GM12892 (cell line): ENCODE measurements at regions not wholly inside any gene's neighbourhood (a gene's known extent, or its start where the extent isn't known, plus 50 kb on each side); places are given as distances from the start of the nearest gene placed in this dataset.

Experiments
- POLR2A ChIP-seq: IDR thresholded peaks from 2 replicates; pipeline ENCODE4 v1.6.1; 2011; ENCODE audit warnings: low read depth, low read length, control low read depth
- POLR2AphosphoS5 ChIP-seq: IDR thresholded peaks from 2 replicates; pipeline ENCODE4 v1.6.1; 2011; ENCODE audit warnings: low read depth, low read length, control low read depth
- TAF1 ChIP-seq: IDR thresholded peaks from 2 replicates; pipeline ENCODE4 v1.6.1; 2011; ENCODE audit warnings: low read depth, mild to moderate bottlenecking, control low read depth, low read length, borderline replicate concordance

DNA sequence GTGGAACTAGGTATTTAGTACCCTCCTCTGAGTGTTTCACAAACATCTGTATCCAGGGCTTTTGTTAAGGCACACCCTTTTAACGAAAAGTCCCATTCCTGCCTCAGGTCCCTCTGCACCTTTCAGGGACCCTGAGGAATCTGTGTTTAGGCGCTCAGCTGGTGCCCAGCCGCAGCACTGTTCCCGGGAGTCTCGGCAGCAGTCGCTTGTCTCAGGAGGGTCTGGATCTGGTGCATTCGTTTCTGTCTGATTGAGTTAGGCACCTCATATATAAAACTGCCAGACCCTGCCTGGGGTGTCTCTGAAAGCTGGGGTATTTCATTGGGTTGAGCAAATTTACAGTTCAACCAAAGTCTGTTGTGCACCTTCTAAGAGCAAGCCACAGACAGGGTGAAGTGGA, 162.8 kb upstream of the TOPAZ1 start:
- TF ChIP-seq POLR2A, result no peak
- TF ChIP-seq POLR2AphosphoS5, result no peak
- no peak for TF ChIP-seq TAF1
